ENCODE measurements at regions not wholly inside any gene's neighbourhood (a gene's known extent, or its start where the extent isn't known, plus 50 kb on each side); places are given as distances from the start of the nearest gene placed in this dataset.

- no peak for DNase-seq
- TF ChIP-seq, protein P1, sequence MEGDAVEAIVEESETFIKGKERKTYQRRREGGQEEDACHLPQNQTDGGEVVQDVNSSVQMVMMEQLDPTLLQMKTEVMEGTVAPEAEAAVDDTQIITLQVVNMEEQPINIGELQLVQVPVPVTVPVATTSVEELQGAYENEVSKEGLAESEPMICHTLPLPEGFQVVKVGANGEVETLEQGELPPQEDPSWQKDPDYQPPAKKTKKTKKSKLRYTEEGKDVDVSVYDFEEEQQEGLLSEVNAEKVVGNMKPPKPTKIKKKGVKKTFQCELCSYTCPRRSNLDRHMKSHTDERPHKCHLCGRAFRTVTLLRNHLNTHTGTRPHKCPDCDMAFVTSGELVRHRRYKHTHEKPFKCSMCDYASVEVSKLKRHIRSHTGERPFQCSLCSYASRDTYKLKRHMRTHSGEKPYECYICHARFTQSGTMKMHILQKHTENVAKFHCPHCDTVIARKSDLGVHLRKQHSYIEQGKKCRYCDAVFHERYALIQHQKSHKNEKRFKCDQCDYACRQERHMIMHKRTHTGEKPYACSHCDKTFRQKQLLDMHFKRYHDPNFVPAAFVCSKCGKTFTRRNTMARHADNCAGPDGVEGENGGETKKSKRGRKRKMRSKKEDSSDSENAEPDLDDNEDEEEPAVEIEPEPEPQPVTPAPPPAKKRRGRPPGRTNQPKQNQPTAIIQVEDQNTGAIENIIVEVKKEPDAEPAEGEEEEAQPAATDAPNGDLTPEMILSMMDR (conservative IDR thresholded peaks at IDR 0.05) = no peak
- no peak for TF ChIP-seq EZH2 (IDR thresholded peaks at IDR 0.05; ENCODE audit: low read depth)
- ChIA-PET POLR2A (ENCODE audit: unreplicated experiment) (no interaction called here), CTCF (no interaction called here)
- Histone ChIP-seq H3K79me2 (ENCODE audit: low read depth) (no peaks in the 10 kb centered on the region), H3F3A (ENCODE audit: insufficient read depth, low read depth) (no peaks in the 10 kb centered on the region), H3K4me3 (no peak overlapping the region), H3K9me3 (ENCODE audit: insufficient read depth, low read depth) (no peaks in the 10 kb centered on the region), H3K4me1 (replicated peaks; ENCODE audit: insufficient read depth) (no peaks in the 10 kb centered on the region), H3K4me2 (no peak overlapping the region), H2AFZ (no peak overlapping the region), H3K9me2 (ENCODE audit: insufficient read depth) (no peaks in the 10 kb centered on the region), H3K27me3 (ENCODE audit: insufficient read depth, low read depth) (peaks cover 4% of the 10 kb centered on the region; the same call in 1 of the 2 replicates), H4K20me1 (ENCODE audit: insufficient read depth) (no peaks in the 10 kb centered on the region), H3K36me3 (ENCODE audit: low read depth) (no peaks in the 10 kb centered on the region), H3K27ac (no peak overlapping the region)
- intact Hi-C loops (cut with micrococcal nuclease; ENCODE audit: unreplicated experiment) = no loop called here
- no TSS peak for BruUV-seq (replicated peaks)
Measured at GRCh38 chrX:110965409-110966090, 130.4 kb upstream of the PAK3 start.

DNA sequence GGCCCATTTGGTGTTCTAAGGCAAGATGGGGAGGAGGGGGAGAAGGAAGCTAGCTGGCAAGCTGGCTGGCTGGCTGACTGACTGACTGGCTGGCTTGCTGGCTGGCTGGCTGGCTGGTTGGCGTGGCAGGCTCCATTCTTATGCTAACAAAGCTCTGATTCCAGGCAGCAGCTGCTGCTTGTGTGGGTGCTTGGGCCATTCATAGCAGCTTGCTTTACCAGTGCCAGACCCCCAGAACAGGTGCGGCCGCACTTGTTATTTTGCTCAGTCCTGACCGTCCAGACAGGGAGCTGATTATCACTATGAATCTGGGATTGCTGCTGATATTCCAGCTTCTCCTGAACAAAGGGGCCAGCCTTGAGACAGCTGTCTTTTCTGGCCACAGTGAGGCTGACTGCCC lies 131.2 kb upstream of the PAK3 start:
- H3F3A ChIP-seq (ENCODE audit: insufficient read depth, low read depth) = no peaks in the 10 kb centered on the region
- TF ChIP-seq, protein P1 (conservative IDR thresholded peaks at IDR 0.05) = no peak
- no peak for TF ChIP-seq EZH2 (IDR thresholded peaks at IDR 0.05; ENCODE audit: low read depth)
- H3K4me1 ChIP-seq (replicated peaks; ENCODE audit: insufficient read depth) = no peaks in the 10 kb centered on the region
- no peak for DNase-seq
- no peaks in the 10 kb centered on the region for H3K79me2 ChIP-seq (ENCODE audit: low read depth)
- H3K4me2 ChIP-seq = no peak overlapping the region
- intact Hi-C loops (cut with micrococcal nuclease; ENCODE audit: unreplicated experiment) = no loop called here
- H3K27me3 ChIP-seq (ENCODE audit: insufficient read depth, low read depth) = no peaks in the 10 kb centered on the region; the same call in 1 of the 2 replicates
- H4K20me1 ChIP-seq (ENCODE audit: insufficient read depth) = no peaks in the 10 kb centered on the region
- no TSS peak for BruUV-seq (replicated peaks)
- no peaks in the 10 kb centered on the region for H3K9me3 ChIP-seq (ENCODE audit: insufficient read depth, low read depth)
- no peak overlapping the region for H3K27ac ChIP-seq
- no peak overlapping the region for H3K4me3 ChIP-seq
- H3K36me3 ChIP-seq (ENCODE audit: low read depth) = no peaks in the 10 kb centered on the region
- CTCF ChIA-PET = no interaction called here
- POLR2A ChIA-PET (ENCODE audit: unreplicated experiment) = no interaction called here
- no peaks in the 10 kb centered on the region for H3K9me2 ChIP-seq (ENCODE audit: insufficient read depth)
- H2AFZ ChIP-seq = no peak overlapping the region

DNA sequence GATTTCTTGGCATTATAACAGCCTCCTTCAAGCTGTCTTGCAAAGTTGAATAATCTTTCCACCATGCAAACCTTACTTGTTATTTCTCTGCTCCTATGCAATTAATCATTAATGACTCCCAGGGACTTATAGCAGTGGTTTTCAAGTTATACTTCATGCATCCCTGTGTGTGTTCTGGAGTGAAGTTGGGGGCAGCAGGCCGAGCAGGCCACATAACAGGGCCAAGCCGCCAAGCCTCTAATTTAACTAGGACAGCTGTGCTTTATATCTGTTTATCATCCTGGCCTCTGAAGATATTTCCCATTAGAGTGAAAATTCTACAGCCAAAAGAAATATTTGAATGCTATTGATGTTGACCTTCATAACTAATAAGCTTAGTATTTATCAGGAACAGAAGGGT lies 133.5 kb upstream of the PAK3 start:
- intact Hi-C loops (cut with micrococcal nuclease; ENCODE audit: unreplicated experiment) = no loop called here
- no peaks in the 10 kb centered on the region for H3K36me3 ChIP-seq (ENCODE audit: low read depth)
- no peaks in the 10 kb centered on the region for H3K4me1 ChIP-seq (replicated peaks; ENCODE audit: insufficient read depth)
- H3K27ac ChIP-seq = no peak overlapping the region
- no TSS peak for BruUV-seq (replicated peaks)
- H3K9me2 ChIP-seq (ENCODE audit: insufficient read depth) = no peaks in the 10 kb centered on the region
- no peaks in the 10 kb centered on the region for H3F3A ChIP-seq (ENCODE audit: insufficient read depth, low read depth)
- no peak overlapping the region for H2AFZ ChIP-seq
- POLR2A ChIA-PET (ENCODE audit: unreplicated experiment) = no interaction called here
- CTCF ChIA-PET = no interaction called here
- no peaks in the 10 kb centered on the region for H3K27me3 ChIP-seq (ENCODE audit: insufficient read depth, low read depth)
- no peaks in the 10 kb centered on the region for H3K79me2 ChIP-seq (ENCODE audit: low read depth)
- TF ChIP-seq EZH2 (IDR thresholded peaks at IDR 0.05; ENCODE audit: low read depth) = no peak
- TF ChIP-seq, protein P1 (conservative IDR thresholded peaks at IDR 0.05) = no peak
- no peaks in the 10 kb centered on the region for H3K9me3 ChIP-seq (ENCODE audit: insufficient read depth, low read depth)
- H4K20me1 ChIP-seq (ENCODE audit: insufficient read depth) = no peaks in the 10 kb centered on the region
- DNase-seq = no peak
- no peak overlapping the region for H3K4me2 ChIP-seq
- H3K4me3 ChIP-seq = no peak overlapping the region

All from PC-9 (cell line).